A673 (cell line): ENCODE measurements at regions not wholly inside any gene's neighbourhood (a gene's known extent, or its start where the extent isn't known, plus 50 kb on each side); places are given as distances from the start of the nearest gene placed in this dataset.

ENCODE experiments used
- BruUV-seq: library from RNA; stranded (reverse); fragments of 400-500 nt; replicated peaks from 2 replicates; lab custom pipeline; 2021; lab: Mats Ljungman, UMichigan
- CTCF ChIA-PET: fragments of 300-600 bp; sonication (Branson Sonifier 250); formaldehyde crosslinking; loops from one replicate; lab custom pipeline; 2022; ENCODE audit warnings: antibody characterized with exemption; lab: Charles Lee
- POLR2A ChIA-PET: fragments of 300-600 bp; sonication (Branson Sonifier 250); formaldehyde crosslinking; loops from one replicate; lab custom pipeline; 2022; ENCODE audit warnings: antibody characterized with exemption; ENCODE audit not compliant: low non-redundant PET; lab: Charles Lee
- DNase-seq: peaks from one replicate; pipeline ENCODE4 v3.0.0-alpha.2; 2015; ENCODE audit warnings: low spot score
- H3K27ac ChIP-seq: fragments of 200-600 bp; sonication (generic); 2 replicates; pipeline ENCODE4 v1.5.1; 2016; ENCODE audit warnings: mixed run types, low read depth, mild to moderate bottlenecking, mixed read lengths, antibody characterized with exemption, low read length; ENCODE audit not compliant: poor library complexity, severe bottlenecking
- H3K27me3 ChIP-seq: fragments of 200-600 bp; sonication (generic); replicated peaks from 2 replicates; pipeline ENCODE4 v1.6.1; 2017; ENCODE audit warnings: mixed run types, low read depth, mild to moderate bottlenecking, mixed read lengths, antibody characterized with exemption, low read length; ENCODE audit not compliant: insufficient read depth, poor library complexity
- H3K36me3 ChIP-seq: fragments of 200-600 bp; sonication (generic); 2 replicates; pipeline ENCODE4 v1.6.1; 2016; ENCODE audit warnings: mixed run types, mild to moderate bottlenecking, mixed read lengths, antibody characterized with exemption, low read length; ENCODE audit not compliant: insufficient read depth, poor library complexity, severe bottlenecking
- H3K4me1 ChIP-seq: fragments of 200-600 bp; sonication (generic); 2 replicates; pipeline ENCODE4 v1.6.1; 2017; ENCODE audit warnings: mixed run types, mild to moderate bottlenecking, mixed read lengths, antibody characterized with exemption, low read length; ENCODE audit not compliant: insufficient read depth, poor library complexity, severe bottlenecking
- H3K4me3 ChIP-seq: fragments of 200-600 bp; sonication (generic); 2 replicates; pipeline ENCODE4 v1.5.1; 2016; ENCODE audit warnings: low read depth, mixed run types, mild to moderate bottlenecking, mixed read lengths, low read length; ENCODE audit not compliant: poor library complexity, severe bottlenecking
- H3K9me3 ChIP-seq: fragments of 200-600 bp; sonication (generic); 2 replicates; pipeline ENCODE4 v1.6.1; 2016; ENCODE audit warnings: mixed run types, low read depth, mild to moderate bottlenecking, mixed read lengths, antibody characterized with exemption, low read length; ENCODE audit not compliant: poor library complexity, severe bottlenecking
- CTCF ChIP-seq: fragments of 300-800, 200-600 bp; sonication (generic); conservative IDR thresholded peaks from 2 replicates; pipeline ENCODE4 v1.5.1; 2017; ENCODE audit warnings: low read depth, mild to moderate bottlenecking, antibody characterized with exemption, low read length, moderate library complexity, mixed read lengths
- EZH2 ChIP-seq: fragments of 200-600 bp; sonication (generic); IDR thresholded peaks from 2 replicates; pipeline ENCODE4 v1.6.1; 2017; ENCODE audit warnings: borderline replicate concordance, low read depth, mild to moderate bottlenecking, mixed read lengths, antibody characterized with exemption, low read length; ENCODE audit not compliant: poor library complexity, severe bottlenecking
- intact Hi-C: fragments of 100-400 bp; cut with micrococcal nuclease; formaldehyde crosslinking; loops from one replicate; pipeline ENCODE4 v1.10.0; 2022; ENCODE audit not compliant: unreplicated experiment

DNA sequence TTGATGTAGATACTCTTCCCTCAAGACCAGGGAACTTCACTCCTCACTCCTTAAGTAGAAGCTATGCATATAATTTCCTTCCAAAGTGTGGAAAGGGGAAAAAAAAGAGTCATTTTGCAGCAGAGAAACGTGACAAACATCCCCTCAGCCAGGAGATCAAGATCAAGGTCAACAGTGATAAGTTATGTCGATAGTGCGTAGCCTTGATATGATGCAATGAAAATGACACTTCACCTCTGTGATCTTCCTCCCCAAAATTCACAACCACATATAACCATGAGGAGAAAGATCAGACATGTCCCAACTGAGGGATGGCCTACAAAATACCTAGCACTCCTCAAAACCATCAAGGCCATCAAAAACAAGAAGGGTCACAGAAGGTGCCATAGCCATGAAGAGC lies 160.4 kb upstream of the MYLIP start:
- Histone ChIP-seq H3K9me3 (no peaks in the 10 kb centered on the region), H3K27me3 (no peaks in the 10 kb centered on the region), H3K36me3 (no peaks in the 10 kb centered on the region), H3K27ac (no peak overlapping the region), H3K4me3 (no peak overlapping the region), H3K4me1 (no peaks in the 10 kb centered on the region)
- ChIA-PET CTCF (no interaction called here), POLR2A (no interaction called here)
- TF ChIP-seq CTCF (no peak), EZH2 (no peak)
- intact Hi-C loops: no loop called here
- BruUV-seq: no TSS peak
- DNase-seq: no peak

DNA sequence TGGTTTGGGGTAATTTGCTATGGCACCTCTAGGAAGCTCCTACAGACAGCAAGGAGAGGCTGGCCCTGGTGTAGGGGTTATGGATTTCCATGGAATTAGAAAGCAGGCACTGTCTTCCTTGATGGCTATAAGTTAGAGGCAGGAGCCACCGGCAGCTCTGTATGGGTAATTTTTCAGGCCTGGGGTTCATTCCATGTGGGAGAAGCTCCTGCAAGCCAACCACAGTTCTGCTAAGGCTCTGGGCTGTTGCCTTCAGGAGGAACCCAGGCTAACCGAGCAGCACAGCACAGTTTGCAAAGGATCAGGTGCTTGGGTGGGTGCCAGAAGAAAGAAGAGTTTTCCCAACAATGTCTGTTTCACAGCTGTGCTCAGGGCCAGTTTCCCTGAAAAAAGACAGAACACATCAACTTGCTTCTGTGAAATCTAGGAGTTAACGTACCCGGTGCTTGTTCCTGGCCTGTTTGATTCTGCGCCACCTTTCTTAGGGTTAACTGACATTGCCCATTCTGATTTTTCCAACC lies 162.8 kb upstream of the MYLIP start:
- intact Hi-C loops: no loop called here
- peaks cover 11% of the 10 kb centered on the region for H3K4me1 ChIP-seq
- no peaks in the 10 kb centered on the region for H3K27me3 ChIP-seq
- no peak overlapping the region for H3K27ac ChIP-seq
- H3K36me3 ChIP-seq: no peaks in the 10 kb centered on the region
- ChIA-PET CTCF (no interaction called here), POLR2A (no interaction called here)
- BruUV-seq: no TSS peak
- no peak for DNase-seq
- H3K9me3 ChIP-seq: no peaks in the 10 kb centered on the region
- TF ChIP-seq CTCF: no peak
- TF ChIP-seq EZH2: no peak
- H3K4me3 ChIP-seq: no peak overlapping the region

- TF ChIP-seq EZH2 (no peak), CTCF (no peak)
- H3K9me3 ChIP-seq: no peaks in the 10 kb centered on the region
- H3K4me1 ChIP-seq: peaks cover 11% of the 10 kb centered on the region
- no peaks in the 10 kb centered on the region for H3K27me3 ChIP-seq
- CTCF ChIA-PET: no interaction called here
- POLR2A ChIA-PET: no interaction called here
- H3K36me3 ChIP-seq: no peaks in the 10 kb centered on the region
- BruUV-seq: no TSS peak
- peak; percentile 71 for DNase-seq
- intact Hi-C loops: no loop called here
- H3K4me3 ChIP-seq: no peak overlapping the region
- H3K27ac ChIP-seq: no peak overlapping the region
Observed at GRCh38 chr6:15962449-15962764, 166.5 kb upstream of the MYLIP start.
